ENCODE measurements at regions not wholly inside any gene's neighbourhood (a gene's known extent, or its start where the extent isn't known, plus 50 kb on each side); places are given as distances from the start of the nearest gene placed in this dataset.

DNA sequence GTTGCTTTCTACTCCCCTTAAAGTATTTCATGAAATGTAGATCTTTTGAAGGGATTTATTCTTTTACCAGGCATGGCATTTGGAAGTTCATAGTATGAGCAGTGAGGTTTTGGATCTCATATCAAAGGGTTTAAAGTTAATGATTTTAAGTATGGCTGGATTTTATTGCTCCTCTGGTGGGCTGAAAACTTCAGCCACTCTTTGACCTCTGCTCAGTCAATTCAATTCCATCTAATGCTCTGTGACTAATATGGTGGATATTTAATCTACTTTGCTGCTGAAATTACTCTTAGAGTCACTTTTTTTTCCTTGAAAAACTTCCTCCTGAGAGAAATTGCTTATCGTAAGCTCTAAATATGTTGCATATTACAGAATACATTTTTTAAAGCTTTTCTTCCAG is 218.6 kb downstream of the NR2F2 start:
- H3K9me3 Mint-ChIP-seq, result peaks cover 0 to 7% of the 10 kb centered on the region in 2 donors
- H3K4me1 Mint-ChIP-seq, result no peaks in the 10 kb centered on the region
- H3K36me3 Mint-ChIP-seq, result peaks cover 0 to 2% of the 10 kb centered on the region in 2 donors
- ATAC-seq (replicated peaks), result no peak
- no peak overlapping the region for H3K27ac Mint-ChIP-seq
- no peaks in the 10 kb centered on the region for H3K27me3 Mint-ChIP-seq
- no peak for DNase-seq
- no peak overlapping the region for H3K4me3 Mint-ChIP-seq

DNA sequence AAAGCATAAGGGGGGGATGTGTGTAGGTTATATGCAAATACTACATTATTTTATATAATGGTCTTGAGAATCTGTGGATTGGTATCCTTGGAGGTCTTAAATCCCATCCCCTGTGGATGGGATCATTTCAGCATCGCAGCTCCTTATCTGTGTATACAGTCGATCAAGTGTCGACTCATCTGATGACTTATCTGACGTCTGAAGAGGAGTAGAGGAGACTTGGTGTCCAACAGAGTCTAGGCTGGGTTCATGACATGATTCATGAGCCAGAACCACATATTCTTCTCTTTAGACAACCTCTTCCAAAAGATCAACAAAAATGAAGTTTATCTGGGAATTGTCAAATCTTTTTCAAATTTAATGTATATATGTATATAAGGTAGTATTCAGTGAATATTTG is 220.7 kb downstream of the NR2F2 start:
- no peak overlapping the region for H3K4me3 Mint-ChIP-seq
- no peak for ATAC-seq (replicated peaks)
- no peak for DNase-seq
- no peak overlapping the region for H3K27ac Mint-ChIP-seq
- no peaks in the 10 kb centered on the region for H3K27me3 Mint-ChIP-seq
- H3K4me1 Mint-ChIP-seq, result no peaks in the 10 kb centered on the region
- peaks cover 1 to 12% of the 10 kb centered on the region in 2 donors for H3K9me3 Mint-ChIP-seq
- peaks cover 0 to 2% of the 10 kb centered on the region in 2 donors for H3K36me3 Mint-ChIP-seq

DNA sequence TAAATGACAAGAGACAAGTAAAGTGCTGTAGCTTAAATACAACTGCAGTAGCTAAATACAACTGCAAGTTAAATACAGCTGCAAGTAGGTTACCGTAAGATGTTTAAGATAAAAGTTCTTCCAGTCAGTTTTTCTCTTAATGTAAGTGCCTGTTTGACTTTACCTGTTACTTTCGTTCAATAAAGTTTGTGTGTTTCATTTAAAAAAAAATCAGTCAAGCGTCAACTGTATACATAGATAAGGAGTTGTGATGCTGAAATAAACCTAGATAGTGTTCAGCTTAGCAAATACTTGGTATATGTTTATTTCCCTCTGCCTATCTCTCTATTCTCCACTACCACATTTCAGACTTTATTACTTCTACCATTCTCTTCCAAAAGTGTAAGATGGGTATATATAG is 221.2 kb downstream of the NR2F2 start:
- peaks cover 0 to 2% of the 10 kb centered on the region in 2 donors for H3K36me3 Mint-ChIP-seq
- H3K4me3 Mint-ChIP-seq, result no peak overlapping the region
- no peaks in the 10 kb centered on the region for H3K27me3 Mint-ChIP-seq
- DNase-seq (no peak), ATAC-seq (replicated peaks) (no peak)
- H3K27ac Mint-ChIP-seq, result no peak overlapping the region
- peaks cover 1 to 12% of the 10 kb centered on the region in 2 donors for H3K9me3 Mint-ChIP-seq
- H3K4me1 Mint-ChIP-seq, result no peaks in the 10 kb centered on the region

DNA sequence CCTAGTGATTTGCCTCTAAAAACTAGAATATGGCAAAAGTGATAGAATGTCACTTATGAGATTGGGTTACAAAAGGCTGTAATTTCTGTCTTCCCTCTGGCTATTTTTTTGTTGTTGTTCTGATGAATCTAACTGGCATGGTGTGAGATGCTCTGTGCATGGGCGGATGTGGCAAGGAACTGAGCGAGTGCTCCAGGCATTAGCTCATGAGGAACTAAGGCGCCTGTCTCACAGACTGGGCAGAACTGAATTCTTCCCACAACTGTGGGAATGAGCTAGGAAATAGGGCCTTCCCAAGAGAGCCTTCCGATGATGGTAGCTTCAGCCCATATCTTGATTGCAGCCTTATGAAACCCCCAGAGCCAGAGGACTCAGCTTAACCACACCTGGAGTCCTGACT is 222.5 kb downstream of the NR2F2 start:
- no peak overlapping the region for H3K4me3 Mint-ChIP-seq
- H3K4me1 Mint-ChIP-seq, result no peaks in the 10 kb centered on the region

DNA sequence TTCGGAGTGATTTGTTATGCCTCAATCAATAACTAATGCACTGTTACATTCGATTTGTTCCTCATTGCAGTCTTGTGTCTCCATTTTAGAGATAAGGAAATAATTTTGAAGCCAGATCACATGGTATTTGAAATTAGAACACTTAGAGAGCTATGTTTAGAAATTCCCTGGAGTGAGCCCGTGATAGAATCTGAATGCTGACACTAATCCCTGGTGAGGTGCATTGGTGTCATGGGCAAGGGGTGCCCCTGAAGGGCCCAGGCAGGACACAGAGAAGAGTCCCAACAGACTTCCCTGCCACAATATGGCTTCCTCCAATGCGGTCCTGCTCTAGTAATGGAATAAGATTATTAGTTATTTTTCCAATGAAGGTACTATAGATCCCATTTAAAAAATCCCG is 223.0 kb downstream of the NR2F2 start:
- no peak overlapping the region for H3K4me3 Mint-ChIP-seq
- no peak overlapping the region for H3K27ac Mint-ChIP-seq
- no peak for DNase-seq
- H3K4me1 Mint-ChIP-seq, result no peaks in the 10 kb centered on the region
- no peaks in the 10 kb centered on the region for H3K27me3 Mint-ChIP-seq
- H3K36me3 Mint-ChIP-seq, result peaks cover 0 to 2% of the 10 kb centered on the region in 2 donors
- ATAC-seq (replicated peaks), result no peak
- H3K9me3 Mint-ChIP-seq, result peaks cover 1 to 12% of the 10 kb centered on the region in 2 donors

More for the DNA sequence above, 222.5 kb downstream of the NR2F2 start:
- Mint-ChIP-seq H3K9me3 (peaks cover 1 to 12% of the 10 kb centered on the region in 2 donors), H3K36me3 (peaks cover 0 to 2% of the 10 kb centered on the region in 2 donors), H3K27me3 (no peaks in the 10 kb centered on the region), H3K27ac (no peak overlapping the region)
- ATAC-seq (replicated peaks) (no peak), DNase-seq (no peak)

DNA sequence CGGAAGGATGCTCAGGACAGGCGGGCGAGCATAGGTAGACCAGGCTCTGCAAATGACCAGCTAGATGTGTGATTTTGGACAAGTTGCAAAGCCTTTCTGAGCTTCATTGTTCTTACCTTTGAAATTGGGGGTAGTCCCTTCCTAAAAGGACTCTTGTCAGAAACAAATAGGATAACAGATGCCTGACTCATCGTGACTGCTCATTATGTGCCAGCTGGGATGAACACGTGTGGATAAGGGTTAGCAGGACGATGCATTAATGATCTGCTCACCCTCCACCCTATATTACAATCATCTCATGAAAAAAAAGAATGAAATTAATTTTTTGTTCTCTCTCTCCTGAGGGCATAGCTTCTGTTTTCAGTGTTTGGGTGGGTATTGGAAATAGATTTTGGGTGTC is 223.4 kb downstream of the NR2F2 start:
- no peak overlapping the region for H3K27ac Mint-ChIP-seq
- peaks cover 0 to 2% of the 10 kb centered on the region in 2 donors for H3K36me3 Mint-ChIP-seq
- no peaks in the 10 kb centered on the region for H3K4me1 Mint-ChIP-seq
- peaks cover 1 to 12% of the 10 kb centered on the region in 2 donors for H3K9me3 Mint-ChIP-seq
- ATAC-seq (replicated peaks) (no peak), DNase-seq (no peak)
- H3K27me3 Mint-ChIP-seq, result no peaks in the 10 kb centered on the region
- H3K4me3 Mint-ChIP-seq, result no peak overlapping the region

DNA sequence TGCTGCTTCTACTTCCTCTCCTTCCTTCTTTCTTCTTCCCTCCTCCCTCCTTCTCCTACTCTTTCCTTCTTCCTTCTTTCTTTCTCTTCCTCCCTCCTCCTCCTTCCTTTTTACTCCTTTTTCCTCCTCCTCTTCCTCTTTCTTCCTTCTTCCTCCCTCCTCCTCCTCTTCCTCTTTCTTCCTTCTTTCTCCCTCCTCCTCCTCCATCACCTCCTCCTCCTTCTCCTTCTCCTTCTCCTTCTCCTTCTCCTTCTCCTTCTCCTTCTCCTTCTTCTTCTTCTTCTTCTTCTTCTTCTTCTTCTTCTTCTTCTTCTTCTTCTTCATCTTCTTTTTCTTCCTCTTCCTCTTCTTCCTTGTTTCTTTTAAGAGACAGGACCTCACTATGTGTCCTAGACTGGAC is 224.0 kb downstream of the NR2F2 start:
- no peak for ATAC-seq (replicated peaks)
- Mint-ChIP-seq H3K9me3 (peaks cover 1 to 12% of the 10 kb centered on the region in 2 donors), H3K4me1 (no peaks in the 10 kb centered on the region), H3K27me3 (no peaks in the 10 kb centered on the region), H3K4me3 (no peak overlapping the region), H3K27ac (no peak overlapping the region), H3K36me3 (peaks cover 0 to 2% of the 10 kb centered on the region in 2 donors)
- DNase-seq, result no peak

DNA sequence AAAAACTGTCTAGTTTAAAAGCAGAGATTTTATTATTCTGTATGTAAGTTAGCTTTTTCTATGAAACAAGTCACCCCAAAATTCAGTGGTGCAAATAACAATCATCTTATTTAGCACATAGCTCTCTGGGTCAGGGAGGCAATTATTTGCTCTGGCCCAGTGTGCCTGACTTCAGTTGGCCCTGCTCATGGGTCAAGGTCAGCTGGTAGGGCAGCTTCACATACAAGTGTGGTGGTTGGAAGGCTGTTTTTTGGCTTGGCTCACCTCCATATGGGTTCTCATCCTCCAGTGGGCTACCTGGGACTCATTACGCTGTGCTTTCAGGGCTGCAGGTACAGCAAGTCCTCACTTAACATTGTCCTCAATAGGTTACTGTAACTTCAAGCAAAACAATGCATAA is 228.6 kb downstream of the NR2F2 start:
- DNase-seq (no peak), ATAC-seq (replicated peaks) (no peak)
- Mint-ChIP-seq H3K9me3 (peaks cover 7 to 15% of the 10 kb centered on the region in 2 donors), H3K36me3 (no peaks in the 10 kb centered on the region), H3K27ac (no peak overlapping the region), H3K4me1 (no peaks in the 10 kb centered on the region), H3K4me3 (no peak overlapping the region), H3K27me3 (no peaks in the 10 kb centered on the region)

DNA sequence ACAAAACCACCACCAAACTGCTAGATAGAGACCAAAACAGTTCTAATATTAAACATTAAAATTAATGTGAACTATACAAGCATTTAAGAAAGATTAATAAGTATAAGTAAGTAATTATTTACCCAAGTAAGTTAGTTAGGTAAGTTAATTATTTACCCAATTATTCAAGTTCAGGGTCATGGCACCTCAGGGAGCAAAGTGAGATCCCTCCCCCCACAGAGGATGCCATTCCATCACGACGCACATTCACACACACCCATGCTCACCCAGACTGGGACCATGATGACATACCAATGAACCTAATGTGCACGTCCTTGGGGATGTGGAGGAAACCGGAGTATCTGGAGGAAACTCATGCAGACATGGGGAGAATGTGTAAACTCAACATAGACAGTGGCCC is 229.1 kb downstream of the NR2F2 start:
- H3K9me3 Mint-ChIP-seq, result peaks cover 10 to 14% of the 10 kb centered on the region in 2 donors
- H3K27ac Mint-ChIP-seq, result no peak overlapping the region
- no peak for ATAC-seq (replicated peaks)

DNA sequence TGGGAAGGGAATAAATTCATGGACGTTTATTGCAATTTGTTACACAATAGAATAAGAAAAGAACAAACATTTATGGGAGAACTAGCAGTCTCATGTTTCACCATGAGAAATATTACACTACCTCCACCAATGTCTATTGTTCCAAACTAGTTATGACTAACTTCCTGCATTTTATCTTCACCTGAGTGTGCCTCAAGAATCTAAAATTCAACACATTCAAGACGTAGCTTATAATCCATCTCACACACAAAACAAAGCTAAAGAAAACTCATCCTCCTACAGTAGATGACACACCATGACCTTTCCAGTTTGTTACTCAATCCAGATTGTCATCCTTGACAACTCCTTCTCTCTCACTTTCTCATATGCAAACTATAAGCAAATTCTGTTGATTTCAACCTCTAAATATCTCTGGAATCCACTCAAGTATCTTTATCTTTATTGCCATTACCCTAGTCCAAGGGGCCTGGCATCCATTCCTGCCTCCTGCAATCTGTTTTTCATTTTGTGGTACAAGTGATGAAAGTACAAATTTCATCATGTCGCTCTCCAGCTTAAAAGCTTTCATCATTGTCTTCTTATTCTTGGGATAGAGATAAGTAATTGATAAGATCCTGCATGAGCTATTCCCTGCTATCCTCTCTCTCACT is 229.9 kb downstream of the NR2F2 start:
- no peak overlapping the region for H3K4me3 Mint-ChIP-seq
- no peaks in the 10 kb centered on the region for H3K36me3 Mint-ChIP-seq
- H3K4me1 Mint-ChIP-seq, result no peaks in the 10 kb centered on the region
- no peaks in the 10 kb centered on the region for H3K27me3 Mint-ChIP-seq
- ATAC-seq (replicated peaks) (no peak), DNase-seq (no peak)
- H3K9me3 Mint-ChIP-seq, result peaks cover 10 to 12% of the 10 kb centered on the region in 2 donors
- no peak overlapping the region for H3K27ac Mint-ChIP-seq

More for the DNA sequence above, 229.1 kb downstream of the NR2F2 start:
- H3K27me3 Mint-ChIP-seq, result no peaks in the 10 kb centered on the region
- DNase-seq, result no peak
- H3K4me1 Mint-ChIP-seq, result no peaks in the 10 kb centered on the region
- no peaks in the 10 kb centered on the region for H3K36me3 Mint-ChIP-seq
- H3K4me3 Mint-ChIP-seq, result no peak overlapping the region

DNA sequence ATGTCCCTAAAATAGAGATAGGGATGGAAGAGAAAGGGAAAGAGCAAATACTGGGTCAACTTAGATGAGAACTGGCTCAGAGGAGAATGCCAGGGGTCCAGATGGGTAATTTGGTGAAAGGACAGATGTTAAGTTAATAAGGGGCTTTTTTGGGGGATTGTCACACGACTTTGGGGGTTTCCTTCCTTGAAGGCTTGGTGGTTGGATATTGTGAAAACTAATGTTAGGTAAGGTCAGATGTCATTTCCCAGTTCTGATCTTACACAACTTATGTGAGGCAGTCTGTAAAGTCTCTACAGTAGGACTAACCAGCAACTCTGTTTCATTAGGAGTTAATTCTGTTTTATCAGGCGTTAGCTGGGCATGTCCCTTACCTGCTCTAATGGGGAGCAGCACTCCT is 231.1 kb downstream of the NR2F2 start:
- Mint-ChIP-seq H3K4me1 (no peaks in the 10 kb centered on the region), H3K27ac (no peak overlapping the region), H3K9me3 (peaks cover 10 to 12% of the 10 kb centered on the region in 2 donors), H3K36me3 (no peaks in the 10 kb centered on the region), H3K4me3 (no peak overlapping the region), H3K27me3 (no peaks in the 10 kb centered on the region)
- no peak for DNase-seq
- ATAC-seq (replicated peaks), result no peak

DNA sequence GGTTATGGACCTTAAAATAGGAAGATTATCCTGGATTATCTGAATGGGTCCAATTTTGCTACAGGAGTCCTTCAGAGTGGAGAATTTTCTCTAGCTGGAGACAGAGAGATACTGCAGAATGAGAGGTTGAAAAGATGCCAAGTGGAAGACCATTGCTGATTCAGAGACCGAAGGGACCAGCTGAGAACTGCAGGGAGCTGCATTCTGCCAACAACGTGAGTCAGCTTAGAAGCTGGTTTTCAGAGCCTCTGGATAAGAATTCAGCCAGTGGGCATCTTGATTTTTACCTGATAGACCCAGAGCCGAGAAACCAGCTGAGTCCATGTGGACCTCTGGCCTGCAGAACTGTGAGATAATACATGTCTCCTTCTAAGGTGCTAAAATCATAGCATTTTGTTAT is 234.0 kb downstream of the NR2F2 start:
- Mint-ChIP-seq H3K27me3 (no peaks in the 10 kb centered on the region), H3K4me1 (no peaks in the 10 kb centered on the region), H3K27ac (no peak overlapping the region), H3K36me3 (no peaks in the 10 kb centered on the region), H3K9me3 (peaks cover 10 to 13% of the 10 kb centered on the region in 2 donors), H3K4me3 (no peak overlapping the region)
- DNase-seq (no peak), ATAC-seq (replicated peaks) (no peak)

DNA sequence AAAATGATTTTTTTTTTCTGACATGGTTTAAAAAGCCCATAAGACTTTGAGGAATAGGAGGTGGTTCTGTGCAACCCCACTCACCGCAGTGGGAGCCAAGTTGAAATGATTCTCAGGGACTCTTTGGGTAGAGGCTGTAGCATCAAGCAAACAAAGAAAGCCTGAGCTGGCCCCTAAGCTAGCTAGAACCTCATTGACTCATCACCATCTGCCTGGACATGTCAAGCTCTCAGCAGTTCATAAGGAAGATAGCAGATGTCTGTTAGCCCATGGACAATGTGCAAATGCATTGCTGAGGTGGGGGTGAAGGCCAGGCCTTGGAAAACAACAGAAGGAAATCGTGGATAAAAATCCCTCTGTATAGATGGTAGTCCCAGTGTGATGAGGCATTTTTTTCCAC is 234.8 kb downstream of the NR2F2 start:
- Mint-ChIP-seq H3K27ac (no peak overlapping the region), H3K27me3 (no peaks in the 10 kb centered on the region), H3K9me3 (peaks cover 10 to 13% of the 10 kb centered on the region in 2 donors), H3K4me3 (no peak overlapping the region), H3K4me1 (no peaks in the 10 kb centered on the region), H3K36me3 (no peaks in the 10 kb centered on the region)
- ATAC-seq (replicated peaks), result no peak
- DNase-seq, result no peak

DNA sequence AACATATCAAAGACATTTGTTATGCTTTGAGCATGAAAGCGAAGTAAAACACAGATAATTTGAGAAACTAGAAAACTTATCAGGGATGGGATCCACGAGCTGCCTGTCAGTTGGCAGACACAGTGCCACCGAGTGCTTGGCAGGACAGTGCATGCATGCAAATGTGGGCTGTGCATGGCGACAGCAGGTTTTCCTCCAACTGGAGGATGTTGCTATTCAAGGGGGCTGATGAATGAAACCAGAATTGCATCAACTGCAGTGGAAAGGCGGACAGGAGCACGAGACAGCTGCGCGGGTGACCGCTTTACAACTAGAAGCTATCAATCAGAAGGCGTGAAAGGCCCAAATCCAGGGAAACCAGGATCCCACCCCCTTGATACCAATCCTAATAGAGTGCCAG is 244.3 kb downstream of the NR2F2 start:
- H3K9me3 Mint-ChIP-seq, result no peaks in the 10 kb centered on the region

DNA sequence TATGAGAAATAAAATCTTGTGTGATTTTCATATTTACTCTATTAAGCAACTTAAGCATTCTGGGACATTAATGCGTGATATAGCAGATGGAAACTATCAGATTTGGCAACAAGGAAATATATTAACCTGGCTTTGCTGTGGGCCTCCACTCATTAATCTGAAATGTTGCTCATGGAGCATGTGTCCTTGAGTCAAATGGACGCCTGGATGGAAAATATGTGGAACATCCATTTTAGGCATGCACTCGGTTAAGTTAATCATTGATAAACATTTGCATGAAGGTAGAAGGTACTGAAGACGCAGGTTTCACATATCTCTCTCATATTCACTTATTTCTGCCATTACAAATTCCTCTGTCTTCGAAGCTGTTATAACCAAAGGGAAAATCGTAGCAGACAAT is 246.1 kb downstream of the NR2F2 start:
- Mint-ChIP-seq H3K27me3 (no peaks in the 10 kb centered on the region), H3K4me3 (no peak overlapping the region), H3K4me1 (no peaks in the 10 kb centered on the region), H3K9me3 (no peaks in the 10 kb centered on the region), H3K27ac (no peak overlapping the region), H3K36me3 (no peaks in the 10 kb centered on the region)
- no peak for DNase-seq
- ATAC-seq (replicated peaks), result no peak

More for the DNA sequence above, 244.3 kb downstream of the NR2F2 start:
- H3K4me1 Mint-ChIP-seq, result no peaks in the 10 kb centered on the region
- DNase-seq, result no peak
- H3K27ac Mint-ChIP-seq, result no peak overlapping the region
- H3K4me3 Mint-ChIP-seq, result no peak overlapping the region
- no peaks in the 10 kb centered on the region for H3K36me3 Mint-ChIP-seq
- no peak for ATAC-seq (replicated peaks)
- H3K27me3 Mint-ChIP-seq, result no peaks in the 10 kb centered on the region

DNA sequence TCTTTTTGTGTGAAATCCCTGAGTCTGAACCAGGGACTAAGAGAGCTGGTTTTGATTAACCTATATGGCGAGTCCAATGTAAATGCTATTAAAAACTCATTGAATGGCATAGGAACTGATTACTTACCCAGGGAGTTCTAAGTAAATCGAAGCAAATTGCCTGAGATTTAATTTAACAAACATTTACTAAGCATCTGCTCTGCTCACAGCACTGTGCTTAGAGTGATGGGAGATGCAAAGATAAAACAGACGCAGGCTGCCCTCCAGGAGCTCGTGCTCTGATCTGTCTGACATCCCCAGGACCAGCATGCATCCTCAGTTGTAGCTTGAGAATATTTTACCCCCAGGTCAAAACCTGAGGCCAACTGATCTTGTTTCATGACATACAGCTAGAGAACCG is 247.9 kb downstream of the NR2F2 start:
- DNase-seq (no peak), ATAC-seq (replicated peaks) (no peak)
- no peak overlapping the region for H3K27ac Mint-ChIP-seq
- H3K4me1 Mint-ChIP-seq, result no peaks in the 10 kb centered on the region
- H3K9me3 Mint-ChIP-seq, result no peaks in the 10 kb centered on the region
- no peaks in the 10 kb centered on the region for H3K36me3 Mint-ChIP-seq
- H3K27me3 Mint-ChIP-seq, result no peaks in the 10 kb centered on the region
- no peak overlapping the region for H3K4me3 Mint-ChIP-seq

Measured in stimulated activated naive B cell treated with anti-CD40 and anti-IgM and Interleukin-4, amounts not matched to agents 10 μg/mL and 1 μg/mL and 100 μg/mL, for 72 hours (primary cell).